ENCODE measurements at regions not wholly inside any gene's neighbourhood (a gene's known extent, or its start where the extent isn't known, plus 50 kb on each side); places are given as distances from the start of the nearest gene placed in this dataset.

DNA sequence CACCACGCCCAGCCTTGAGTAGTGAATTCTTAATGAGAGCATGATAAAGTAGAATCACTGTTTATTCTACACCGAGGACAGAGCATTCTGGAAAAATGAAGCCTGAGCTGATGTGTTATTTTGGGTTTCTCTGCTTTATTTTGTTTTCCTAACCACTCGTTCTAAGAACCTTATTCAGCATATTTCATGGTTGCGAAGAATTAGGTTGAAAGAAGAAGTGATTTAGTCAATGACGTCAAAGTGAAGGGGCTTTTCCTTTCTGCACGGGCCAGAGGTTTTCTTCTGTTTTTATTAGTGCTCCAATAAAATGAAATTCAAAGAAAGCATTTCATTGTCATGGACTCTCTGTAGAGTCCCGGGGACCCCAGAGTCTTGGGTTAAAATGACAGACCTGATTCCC is 178.5 kb downstream of the MAF start:
- H4K20me1 ChIP-seq (ENCODE audit: insufficient read depth) = no peaks in the 10 kb centered on the region
- H3K9me2 ChIP-seq = no peaks in the 10 kb centered on the region
- H3K9me3 ChIP-seq = no peaks in the 10 kb centered on the region
- CTCF ChIA-PET = interaction anchor here (1.2 kb wide), 1 partner anchor 11 kb away, joined by 4 read pairs; no protein-coding TSS in a partner anchor
- POLR2A ChIA-PET = no interaction called here
- TF ChIP-seq, protein P1, sequence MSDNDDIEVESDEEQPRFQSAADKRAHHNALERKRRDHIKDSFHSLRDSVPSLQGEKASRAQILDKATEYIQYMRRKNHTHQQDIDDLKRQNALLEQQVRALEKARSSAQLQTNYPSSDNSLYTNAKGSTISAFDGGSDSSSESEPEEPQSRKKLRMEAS (IDR thresholded peaks at IDR 0.05; ENCODE audit: low read depth) = no peak
- TF ChIP-seq TCF12 (IDR thresholded peaks at IDR 0.05) (no peak), CHD2 (IDR thresholded peaks at IDR 0.05; ENCODE audit: low read length, partially characterized antibody) (no peak), SMC3 (IDR thresholded peaks at IDR 0.05; ENCODE audit: low read depth, low read length) (no peak), FOXJ3 (CRISPR knock-in tag; IDR thresholded peaks at IDR 0.05) (no peak), SIN3A (IDR thresholded peaks at IDR 0.05; ENCODE audit: borderline replicate concordance, low read depth, low read length) (no peak), NRF1 (IDR thresholded peaks at IDR 0.05; ENCODE audit: low read depth, low read length) (no peak), EP300 (IDR thresholded peaks at IDR 0.05; ENCODE audit: borderline replicate concordance in 1 of 2, low read depth in 1 of 2, low read length in 1 of 2) (no peak), RXRA (IDR thresholded peaks at IDR 0.05; ENCODE audit: borderline replicate concordance, low read depth) (no peak), JUND (IDR thresholded peaks at IDR 0.05) (no peak), RCOR1 (IDR thresholded peaks at IDR 0.05; ENCODE audit: low read length) (no peak), TEAD4 (IDR thresholded peaks at IDR 0.05; ENCODE audit: borderline replicate concordance, insufficient read depth) (no peak), NFIC (IDR thresholded peaks at IDR 0.05; ENCODE audit: borderline replicate concordance) (no peak), ELF1 (IDR thresholded peaks at IDR 0.05) (no peak)
- TF ChIP-seq, protein P2, sequence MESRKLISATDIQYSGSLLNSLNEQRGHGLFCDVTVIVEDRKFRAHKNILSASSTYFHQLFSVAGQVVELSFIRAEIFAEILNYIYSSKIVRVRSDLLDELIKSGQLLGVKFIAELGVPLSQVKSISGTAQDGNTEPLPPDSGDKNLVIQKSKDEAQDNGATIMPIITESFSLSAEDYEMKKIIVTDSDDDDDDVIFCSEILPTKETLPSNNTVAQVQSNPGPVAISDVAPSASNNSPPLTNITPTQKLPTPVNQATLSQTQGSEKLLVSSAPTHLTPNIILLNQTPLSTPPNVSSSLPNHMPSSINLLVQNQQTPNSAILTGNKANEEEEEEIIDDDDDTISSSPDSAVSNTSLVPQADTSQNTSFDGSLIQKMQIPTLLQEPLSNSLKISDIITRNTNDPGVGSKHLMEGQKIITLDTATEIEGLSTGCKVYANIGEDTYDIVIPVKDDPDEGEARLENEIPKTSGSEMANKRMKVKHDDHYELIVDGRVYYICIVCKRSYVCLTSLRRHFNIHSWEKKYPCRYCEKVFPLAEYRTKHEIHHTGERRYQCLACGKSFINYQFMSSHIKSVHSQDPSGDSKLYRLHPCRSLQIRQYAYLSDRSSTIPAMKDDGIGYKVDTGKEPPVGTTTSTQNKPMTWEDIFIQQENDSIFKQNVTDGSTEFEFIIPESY (IDR thresholded peaks at IDR 0.05; ENCODE audit: borderline replicate concordance, low read depth) = no peak
- TF ChIP-seq, protein P3, sequence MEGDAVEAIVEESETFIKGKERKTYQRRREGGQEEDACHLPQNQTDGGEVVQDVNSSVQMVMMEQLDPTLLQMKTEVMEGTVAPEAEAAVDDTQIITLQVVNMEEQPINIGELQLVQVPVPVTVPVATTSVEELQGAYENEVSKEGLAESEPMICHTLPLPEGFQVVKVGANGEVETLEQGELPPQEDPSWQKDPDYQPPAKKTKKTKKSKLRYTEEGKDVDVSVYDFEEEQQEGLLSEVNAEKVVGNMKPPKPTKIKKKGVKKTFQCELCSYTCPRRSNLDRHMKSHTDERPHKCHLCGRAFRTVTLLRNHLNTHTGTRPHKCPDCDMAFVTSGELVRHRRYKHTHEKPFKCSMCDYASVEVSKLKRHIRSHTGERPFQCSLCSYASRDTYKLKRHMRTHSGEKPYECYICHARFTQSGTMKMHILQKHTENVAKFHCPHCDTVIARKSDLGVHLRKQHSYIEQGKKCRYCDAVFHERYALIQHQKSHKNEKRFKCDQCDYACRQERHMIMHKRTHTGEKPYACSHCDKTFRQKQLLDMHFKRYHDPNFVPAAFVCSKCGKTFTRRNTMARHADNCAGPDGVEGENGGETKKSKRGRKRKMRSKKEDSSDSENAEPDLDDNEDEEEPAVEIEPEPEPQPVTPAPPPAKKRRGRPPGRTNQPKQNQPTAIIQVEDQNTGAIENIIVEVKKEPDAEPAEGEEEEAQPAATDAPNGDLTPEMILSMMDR (IDR thresholded peaks at IDR 0.05) = no peak
- no peaks in the 10 kb centered on the region for H3F3A ChIP-seq (replicated peaks; ENCODE audit: insufficient read depth)
- no peak overlapping the region for H3K9ac ChIP-seq
- H3K4me2 ChIP-seq = no peak overlapping the region
- no peak overlapping the region for H3K27ac ChIP-seq (ENCODE audit: low read depth in 2 of 2, low read length in 1 of 2)
- 21% methylated on average over 7 of the region's 7 CpGs for WGBS (ENCODE audit: low lambda C conversion rate)
- no peaks in the 10 kb centered on the region for H3K79me2 ChIP-seq (ENCODE audit: insufficient read depth)
- H3K4me1 ChIP-seq (ENCODE audit: control insufficient read depth in 1 of 2, insufficient read depth in 2 of 2, low read depth in 1 of 2, low read length in 1 of 2) = peaks cover 0 to 12% of the 10 kb centered on the region in 2 experiments; a peak in 2 of 4 replicates
- no peak overlapping the region for H3K4me3 ChIP-seq (ENCODE audit: low read depth in 2 of 2, low read length in 1 of 2)
- H3K36me3 ChIP-seq (replicated peaks in 1 of 2; ENCODE audit: control insufficient read depth in 1 of 2, insufficient read depth in 2 of 2, low read length in 1 of 2) = no peaks in the 10 kb centered on the region
- H2AFZ ChIP-seq (ENCODE audit: low read depth) = no peak overlapping the region
- H3K27me3 ChIP-seq (ENCODE audit: insufficient read depth) = no peaks in the 10 kb centered on the region
- no peak for DNase-seq

DNA sequence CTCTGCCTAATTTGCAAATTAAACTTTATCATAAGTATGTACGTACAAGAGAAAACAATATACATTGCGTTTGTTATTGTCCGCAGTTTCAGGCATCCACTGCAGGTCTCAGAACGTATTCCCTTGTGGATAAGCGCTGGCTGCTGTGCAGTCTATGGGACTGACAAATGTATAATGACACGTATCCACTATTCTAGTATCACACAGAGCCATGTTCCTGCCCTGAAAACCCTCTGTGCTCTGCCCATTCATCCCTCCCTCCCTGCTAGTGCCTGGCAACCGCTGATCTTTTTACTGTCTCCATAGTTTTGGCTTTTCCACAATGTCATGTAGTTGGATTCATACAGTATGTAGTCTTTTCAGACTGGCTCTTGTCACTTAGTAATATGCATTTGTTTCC is 179.4 kb downstream of the MAF start:
- H3F3A ChIP-seq (replicated peaks; ENCODE audit: insufficient read depth) = no peaks in the 10 kb centered on the region
- ChIA-PET CTCF (interaction anchor here (1.2 kb wide), 1 partner anchor 12 kb away, joined by 4 read pairs; no protein-coding TSS in a partner anchor), POLR2A (no interaction called here)
- H4K20me1 ChIP-seq (ENCODE audit: insufficient read depth) = no peaks in the 10 kb centered on the region
- WGBS (ENCODE audit: low lambda C conversion rate) = 52% methylated on average over 7 of the region's 7 CpGs
- no peaks in the 10 kb centered on the region for H3K9me3 ChIP-seq
- no peaks in the 10 kb centered on the region for H3K36me3 ChIP-seq (replicated peaks in 1 of 2; ENCODE audit: control insufficient read depth in 1 of 2, insufficient read depth in 2 of 2, low read length in 1 of 2)
- no peak overlapping the region for H3K27ac ChIP-seq (ENCODE audit: low read depth in 2 of 2, low read length in 1 of 2)
- peaks cover 0 to 12% of the 10 kb centered on the region in 2 experiments; a peak in 2 of 4 replicates for H3K4me1 ChIP-seq (ENCODE audit: control insufficient read depth in 1 of 2, insufficient read depth in 2 of 2, low read depth in 1 of 2, low read length in 1 of 2)
- H3K4me2 ChIP-seq = no peak overlapping the region
- H3K79me2 ChIP-seq (ENCODE audit: insufficient read depth) = no peaks in the 10 kb centered on the region
- H3K9ac ChIP-seq = no peak overlapping the region
- H3K27me3 ChIP-seq (ENCODE audit: insufficient read depth) = no peaks in the 10 kb centered on the region
- no peak for DNase-seq
- no peak overlapping the region for H2AFZ ChIP-seq (ENCODE audit: low read depth)
- no peaks in the 10 kb centered on the region for H3K9me2 ChIP-seq
- H3K4me3 ChIP-seq (ENCODE audit: low read depth in 2 of 2, low read length in 1 of 2) = no peak overlapping the region
- TF ChIP-seq, protein P4, sequence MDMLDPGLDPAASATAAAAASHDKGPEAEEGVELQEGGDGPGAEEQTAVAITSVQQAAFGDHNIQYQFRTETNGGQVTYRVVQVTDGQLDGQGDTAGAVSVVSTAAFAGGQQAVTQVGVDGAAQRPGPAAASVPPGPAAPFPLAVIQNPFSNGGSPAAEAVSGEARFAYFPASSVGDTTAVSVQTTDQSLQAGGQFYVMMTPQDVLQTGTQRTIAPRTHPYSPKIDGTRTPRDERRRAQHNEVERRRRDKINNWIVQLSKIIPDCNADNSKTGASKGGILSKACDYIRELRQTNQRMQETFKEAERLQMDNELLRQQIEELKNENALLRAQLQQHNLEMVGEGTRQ (IDR thresholded peaks at IDR 0.05; ENCODE audit: borderline replicate concordance, low read depth, low read length) = no peak
- TF ChIP-seq RAD21 (IDR thresholded peaks at IDR 0.05; ENCODE audit: low read length) (no peak), TCF12 (IDR thresholded peaks at IDR 0.05) (no peak), TEAD4 (IDR thresholded peaks at IDR 0.05; ENCODE audit: borderline replicate concordance, insufficient read depth) (no peak), YY1 (IDR thresholded peaks at IDR 0.05; ENCODE audit: low read depth) (no peak), EP300 (IDR thresholded peaks at IDR 0.05; ENCODE audit: borderline replicate concordance in 1 of 2, low read depth in 1 of 2, low read length in 1 of 2) (no peak), MEF2A (IDR thresholded peaks at IDR 0.05; ENCODE audit: borderline replicate concordance, low read depth) (no peak), CHD2 (IDR thresholded peaks at IDR 0.05; ENCODE audit: low read length, partially characterized antibody) (no peak), GATA2 (CRISPR knock-in tag; IDR thresholded peaks at IDR 0.05) (no peak)
- TF ChIP-seq, protein P3 (IDR thresholded peaks at IDR 0.05) = no peak

Measured in SK-N-SH (cell line).